Stimulated activated CD4-positive, alpha-beta T cell treated with anti-CD3 and anti-CD28 coated beads, Interleukin-4, amount 100 ng/mL, for 48 hours (primary cell): ENCODE measurements at regions not wholly inside any gene's neighbourhood (a gene's known extent, or its start where the extent isn't known, plus 50 kb on each side); places are given as distances from the start of the nearest gene placed in this dataset.
"Not testable (repeated sequence)": the region's sequence is repeated elsewhere in the genome, so short reads cannot be mapped to it uniquely, and the experiment has no call there.

Source experiments
- DNase-seq, 2 donors: peaks; one replicate each; pipeline ENCODE4 v3.0.0-alpha.2; 2020; ENCODE audit warnings: low read depth in 2 of 2

DNA sequence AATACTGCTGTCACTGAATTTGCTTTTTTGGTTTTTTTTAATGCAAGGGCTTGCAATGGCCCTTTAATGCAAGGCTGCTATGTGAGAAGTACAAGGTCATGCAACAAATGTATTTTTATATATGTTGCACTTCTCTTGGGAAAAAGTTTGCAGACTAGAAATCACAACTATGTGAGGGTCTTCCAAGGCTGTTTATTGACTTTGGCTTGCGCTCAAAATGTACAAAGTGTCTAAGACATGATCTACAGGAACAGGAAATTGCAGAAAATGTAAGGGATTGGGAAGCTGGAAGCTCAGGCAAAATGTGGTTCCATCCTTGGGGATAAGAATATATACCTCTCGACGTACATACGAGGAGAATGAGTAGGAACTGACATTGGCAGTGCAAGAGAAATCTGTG lies 92.2 kb upstream of the F13A1 start:
- DNase-seq: no peak

DNA sequence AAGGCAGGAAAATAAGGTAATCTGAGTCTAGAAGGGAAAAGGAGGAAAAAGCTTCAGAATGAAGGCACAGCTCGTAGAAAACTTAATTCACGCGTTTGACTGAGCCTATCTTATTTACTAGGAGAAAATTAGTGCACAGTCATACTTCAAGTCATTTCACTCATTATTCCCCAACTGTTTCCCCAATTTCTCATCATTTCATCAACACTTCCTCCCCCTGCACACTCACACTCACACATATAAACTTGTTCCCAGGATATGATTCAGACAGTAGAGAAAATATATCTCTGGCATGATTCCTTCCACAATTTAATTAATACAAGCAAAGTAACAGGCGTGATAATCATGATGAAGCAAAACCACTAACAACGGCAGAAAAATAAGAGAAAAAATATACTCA lies 94.5 kb upstream of the F13A1 start:
- no peak for DNase-seq

GRCh38 chr6:6417475-6417874 lies 97.0 kb upstream of the F13A1 start:
- no peak for DNase-seq

DNA sequence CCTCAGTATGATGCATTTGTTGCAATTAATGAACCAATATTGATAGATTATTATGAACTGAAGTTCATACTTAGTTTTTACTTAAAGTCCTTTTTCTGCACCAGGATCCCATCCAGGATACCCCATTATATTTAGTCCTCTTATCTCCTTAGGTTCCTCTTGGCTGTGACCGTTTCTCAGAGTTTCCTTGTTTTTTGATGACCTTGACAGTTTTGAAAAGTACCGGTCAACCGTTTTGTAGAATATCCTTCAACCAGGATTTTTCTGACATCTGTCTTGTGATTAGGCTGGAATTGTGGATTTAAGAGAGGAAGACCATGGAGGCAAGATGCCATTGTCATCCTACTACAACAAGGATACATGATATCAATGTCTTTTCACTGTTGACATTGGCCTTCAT lies 98.0 kb upstream of the F13A1 start:
- no peak for DNase-seq

DNA sequence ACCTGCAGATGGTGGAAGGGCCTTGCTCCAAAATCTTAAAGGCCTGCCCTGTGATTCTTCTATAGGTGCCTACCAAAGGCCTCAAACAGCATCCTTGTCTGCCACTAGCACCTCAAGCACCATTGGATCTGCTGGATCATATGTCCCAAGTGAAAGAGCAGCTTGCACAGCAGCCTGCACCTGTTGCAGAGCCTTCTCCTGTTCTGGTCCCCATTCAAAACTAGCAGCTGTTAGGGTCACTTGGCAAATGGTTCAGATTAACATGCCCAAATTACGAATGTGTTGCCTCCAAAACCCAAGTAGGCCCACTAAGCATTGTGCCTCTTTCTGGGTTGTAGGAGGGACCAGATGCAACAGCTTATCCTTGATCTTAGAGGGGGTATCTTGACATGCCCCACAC lies 99.6 kb upstream of the F13A1 start:
- DNase-seq: no peak

GRCh38 chr6:6434151-6434550 lies 113.7 kb upstream of the F13A1 start:
- no peak for DNase-seq

DNA sequence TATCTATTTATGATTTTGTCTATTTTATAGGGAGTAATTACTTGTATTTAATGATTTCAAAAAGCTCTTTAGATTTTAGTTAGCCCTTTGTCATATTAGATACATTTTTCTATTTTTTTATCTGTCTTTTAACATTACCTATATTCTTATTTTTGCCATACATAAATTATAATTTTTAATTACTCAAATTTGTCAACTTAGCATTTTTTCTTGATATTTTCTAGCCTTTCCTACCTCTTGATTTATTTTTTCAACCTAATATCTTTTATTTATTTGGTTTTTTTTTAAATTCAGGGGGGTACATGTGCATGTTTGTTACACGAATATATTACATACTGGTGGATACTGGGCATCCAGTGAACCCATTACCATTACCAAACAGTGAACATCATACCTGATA lies 114.3 kb upstream of the F13A1 start:
- DNase-seq: no peak

- DNase-seq: no peak
Observed at GRCh38 chr6:6436366-6436765, 115.9 kb upstream of the F13A1 start.

DNA sequence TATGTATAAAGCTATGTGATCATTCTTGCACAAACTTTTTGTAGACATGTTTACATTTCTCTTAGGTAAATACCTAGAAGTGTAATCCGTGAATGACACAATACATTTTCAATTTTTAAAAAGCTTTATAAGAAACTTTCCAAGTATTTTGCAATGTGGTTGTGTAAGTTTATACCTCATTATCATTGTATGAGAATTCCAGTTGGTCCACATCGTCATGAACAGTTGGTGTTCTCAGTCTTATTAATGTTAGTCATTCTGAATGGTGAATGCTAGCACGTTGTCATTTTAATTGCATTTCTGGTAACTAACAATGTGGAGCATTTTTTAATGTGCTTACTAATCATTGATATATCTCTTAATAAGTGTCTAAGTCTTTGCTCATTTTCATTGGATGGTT lies 116.5 kb upstream of the F13A1 start:
- no peak for DNase-seq

GRCh38 chr6:6438286-6438685 lies 117.8 kb upstream of the F13A1 start:
- DNase-seq: no peak

GRCh38 chr6:6439778-6440177 lies 119.3 kb upstream of the F13A1 start:
- no peak for DNase-seq

GRCh38 chr6:6452002-6452401 lies 131.5 kb upstream of the F13A1 start:
- DNase-seq: no peak

DNA sequence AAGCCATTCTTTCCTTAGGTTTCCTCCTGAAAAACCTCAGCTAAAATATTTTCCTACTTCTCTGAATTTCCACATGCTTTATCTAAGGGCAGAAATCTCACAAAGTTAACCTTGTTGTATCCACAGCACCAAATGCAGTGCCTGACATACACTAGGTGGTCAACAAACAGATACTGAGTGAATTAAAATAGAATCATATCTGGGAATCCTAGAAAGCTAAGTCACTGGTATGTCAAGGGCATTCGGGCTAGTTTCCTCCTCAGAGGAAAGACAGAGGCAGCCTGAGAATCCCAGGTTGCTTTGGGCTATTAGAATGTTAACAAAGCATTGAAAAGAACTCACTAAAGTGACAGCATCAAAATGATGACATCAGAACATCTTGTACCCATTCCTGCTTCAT lies 132.7 kb upstream of the F13A1 start:
- no peak for DNase-seq

DNA sequence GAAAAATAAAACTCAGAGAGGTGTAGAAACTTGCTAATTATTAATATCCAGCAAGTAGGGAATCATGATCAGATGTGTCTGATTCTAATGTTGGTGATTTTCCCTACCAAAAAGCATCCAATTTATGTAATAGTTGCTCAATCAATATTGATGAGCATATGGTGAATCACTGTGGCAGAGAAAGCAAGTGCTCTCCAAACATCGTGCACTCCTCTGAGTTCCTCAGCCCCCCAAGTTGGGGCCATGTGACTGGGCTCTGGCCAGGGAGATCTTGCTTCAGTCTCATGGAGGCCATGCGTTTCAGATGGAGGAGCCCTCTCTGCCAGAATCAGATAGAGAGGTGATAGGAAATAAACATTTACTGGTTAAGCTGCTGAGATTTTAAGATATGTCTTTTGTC lies 133.2 kb upstream of the LY86 start:
- DNase-seq: no peak

GRCh38 chr6:6458172-6458571 lies 130.3 kb upstream of the LY86 start:
- no peak for DNase-seq

DNA sequence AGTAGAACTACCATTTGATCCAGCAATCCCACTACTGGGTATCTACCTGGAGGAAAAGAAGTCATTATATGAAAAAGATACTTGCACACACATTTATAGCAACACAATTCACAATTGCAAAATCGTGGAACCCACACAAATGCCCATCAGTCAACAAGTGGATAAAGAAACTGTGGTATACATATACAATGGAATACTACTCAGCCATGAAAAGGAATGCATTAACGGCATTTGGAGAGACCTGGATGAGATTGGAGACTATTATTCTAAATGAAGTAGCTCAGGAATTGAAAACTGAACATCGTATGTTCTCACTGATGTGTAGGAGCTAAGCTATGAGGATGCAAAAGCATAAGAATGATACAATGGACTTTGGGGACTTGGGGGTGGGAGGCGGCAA lies 128.6 kb upstream of the LY86 start:
- DNase-seq: not testable (repeated sequence)

DNA sequence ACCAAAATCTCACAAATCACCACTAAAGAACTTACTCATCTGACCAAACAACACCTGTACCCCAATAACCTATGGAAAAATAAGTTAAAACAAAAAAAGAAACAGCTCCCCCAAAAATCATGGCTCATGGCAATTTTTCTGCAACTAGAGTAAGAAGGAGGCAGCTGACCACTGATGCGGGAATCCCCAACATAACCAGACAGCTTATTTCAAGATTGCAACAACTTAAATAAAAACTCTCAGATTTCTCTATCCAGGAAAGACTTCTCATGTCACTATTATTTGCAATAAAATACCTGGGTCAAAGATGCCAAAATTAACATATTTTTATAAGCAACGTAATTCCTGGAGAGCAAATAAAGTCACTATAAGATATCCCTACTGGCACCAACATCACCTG lies 128.1 kb upstream of the LY86 start:
- DNase-seq: no peak

DNA sequence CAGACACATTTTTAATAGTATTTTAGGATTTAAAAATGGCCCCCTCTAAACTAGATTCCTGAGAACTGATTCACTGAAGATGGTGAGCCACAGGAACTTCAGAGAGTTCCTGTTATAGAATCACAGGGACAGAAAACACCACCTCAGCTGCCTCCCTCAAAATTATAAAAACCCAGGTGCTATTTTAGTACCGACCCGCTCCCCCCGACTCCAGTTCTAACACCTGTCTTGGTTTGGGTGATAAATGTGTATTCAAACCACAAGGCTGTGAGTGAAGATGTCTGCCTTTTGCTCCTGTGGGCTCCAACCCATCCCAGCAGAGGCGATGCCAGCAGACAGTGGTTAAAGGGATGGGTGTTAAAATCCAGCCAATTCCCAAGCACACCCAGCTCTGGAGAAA lies 127.4 kb upstream of the LY86 start:
- DNase-seq: no peak

DNA sequence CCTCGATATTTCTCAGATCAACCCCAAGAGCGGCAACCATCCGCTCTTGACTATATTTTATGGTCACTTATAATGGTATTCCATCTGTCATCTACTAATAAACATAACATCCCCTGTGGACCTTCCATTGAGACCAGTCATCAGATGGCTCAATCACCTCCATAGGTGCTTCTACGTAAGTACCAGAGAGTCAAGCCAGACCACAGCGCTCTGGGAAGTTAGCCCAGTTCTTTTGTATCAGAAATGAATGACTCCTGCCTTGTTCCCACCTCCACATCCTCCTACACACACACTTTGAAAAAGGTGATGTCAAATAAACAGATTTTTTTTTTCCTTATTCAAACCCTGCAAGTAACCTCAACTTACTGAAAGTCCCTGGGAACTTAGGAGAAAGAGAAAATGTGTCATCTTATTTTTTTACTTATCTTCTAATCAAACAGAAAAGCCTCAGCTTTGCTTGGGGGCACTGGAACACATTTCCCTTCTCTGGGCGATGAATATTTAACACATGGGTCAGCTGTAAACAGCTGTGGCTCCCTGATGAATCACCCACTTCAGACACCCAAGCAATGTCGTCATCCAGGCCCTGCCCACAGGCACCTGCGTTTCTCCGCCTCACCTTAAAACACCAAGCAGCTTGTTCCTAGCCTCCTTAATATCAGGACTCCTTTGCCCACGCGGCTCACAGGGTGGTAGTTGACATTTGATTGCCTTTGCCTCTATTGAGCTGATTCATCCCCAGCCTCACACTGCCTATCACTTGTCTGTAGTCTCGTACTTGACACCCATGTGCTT lies 121.4 kb upstream of the LY86 start:
- DNase-seq: no peak

GRCh38 chr6:6469074-6469473 lies 119.4 kb upstream of the LY86 start:
- DNase-seq: no peak

DNA sequence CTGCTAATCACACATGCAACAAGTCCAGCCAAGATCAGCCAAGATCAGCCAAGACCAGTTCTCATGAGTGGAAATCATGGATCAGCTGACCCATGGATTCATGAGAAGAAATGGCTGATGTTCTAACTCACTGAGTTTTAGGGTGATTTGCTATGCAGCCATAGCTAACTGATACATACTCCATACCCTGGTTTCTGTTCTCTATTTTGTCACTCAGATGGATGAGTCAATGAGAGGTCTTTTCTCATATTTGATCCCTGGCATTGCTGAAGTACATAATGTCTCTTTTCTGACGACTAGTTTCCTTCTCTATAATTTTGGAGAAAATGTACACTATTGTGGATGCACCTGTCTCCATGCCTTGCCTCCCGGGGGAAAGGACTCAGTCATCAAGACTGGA lies 118.4 kb upstream of the LY86 start:
- DNase-seq: no peak

DNA sequence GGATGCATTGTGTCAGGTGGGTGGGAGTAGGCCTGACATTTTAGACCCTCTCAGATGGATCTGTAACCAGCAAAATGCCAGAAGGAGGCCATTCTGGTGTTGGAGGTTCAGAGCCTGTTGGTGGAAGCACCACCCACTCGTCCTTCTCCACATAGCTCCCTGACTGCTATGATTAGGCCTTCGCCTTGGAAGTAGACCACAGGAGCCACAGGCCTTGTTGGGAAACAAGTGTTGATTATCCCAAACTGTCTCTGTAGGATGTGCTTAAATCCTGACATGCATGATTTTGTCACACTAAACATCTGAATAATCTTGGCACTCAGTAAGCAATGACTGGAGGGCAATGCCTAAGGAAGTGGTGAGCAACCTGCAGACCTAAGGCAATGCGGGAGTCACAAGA lies 117.2 kb upstream of the LY86 start:
- DNase-seq: no peak

DNA sequence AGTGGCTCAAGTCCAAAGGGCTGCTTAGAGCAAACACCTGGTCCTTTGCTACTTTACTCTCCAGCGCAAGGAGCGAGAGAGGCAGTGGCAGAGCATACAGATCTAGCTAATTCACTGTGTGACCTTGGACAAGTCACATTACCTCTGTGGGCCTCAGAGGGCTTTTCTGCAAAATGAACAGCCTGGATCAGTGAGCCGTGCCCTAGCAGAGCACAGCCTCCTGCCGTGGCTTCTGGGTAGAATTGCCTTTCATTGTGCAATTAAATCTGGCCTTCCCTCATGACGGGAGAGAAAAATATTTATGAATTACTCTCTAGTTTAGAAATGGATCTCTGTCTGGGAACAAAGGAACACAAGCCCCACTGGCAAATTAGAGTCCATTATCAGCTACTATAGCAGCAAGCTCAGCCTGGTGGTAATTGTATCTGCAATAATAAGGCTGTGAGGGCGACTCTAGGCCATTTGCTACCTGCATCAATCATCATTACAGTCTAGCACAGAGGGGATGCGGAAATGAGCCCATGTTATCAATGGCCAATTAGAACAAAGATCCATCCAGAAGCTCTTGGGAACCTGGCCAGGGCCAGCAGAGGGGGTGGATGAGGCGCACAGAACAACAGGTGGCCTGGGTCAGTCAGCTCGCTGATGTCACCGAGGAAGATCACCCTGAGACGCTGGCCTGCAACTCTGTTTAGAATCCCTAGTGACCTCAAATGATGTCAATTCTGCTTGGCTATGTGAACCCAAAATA lies 114.2 kb upstream of the LY86 start:
- no peak for DNase-seq

GRCh38 chr6:6479785-6480184 lies 108.7 kb upstream of the LY86 start:
- DNase-seq: no peak
